D721Med (cell line): ENCODE measurements at regions not wholly inside any gene's neighbourhood (a gene's known extent, or its start where the extent isn't known, plus 50 kb on each side); places are given as distances from the start of the nearest gene placed in this dataset.
"Not testable (repeated sequence)": the region's sequence is repeated elsewhere in the genome, so short reads cannot be mapped to it uniquely, and the experiment has no call there.

ENCODE experiments used
- DNase-seq: peaks from one replicate; pipeline ENCODE4 v3.0.0; 2011; ENCODE audit warnings: low spot score; ENCODE audit not compliant: insufficient read length
- FAIRE-seq: peaks from 2 replicates; lab custom pipeline; 2011; peaks lifted over from hg19 to GRCh38; lab: Jason Lieb, UNC
- TF ChIP-seq, protein P1 (sequence below): IDR thresholded peaks from 2 replicates; pipeline ENCODE4 v1.5.1; 2012; ENCODE audit warnings: mild to moderate bottlenecking, control low read depth; ENCODE audit not compliant: insufficient read depth; ENCODE audit errors: missing control alignments

DNA sequence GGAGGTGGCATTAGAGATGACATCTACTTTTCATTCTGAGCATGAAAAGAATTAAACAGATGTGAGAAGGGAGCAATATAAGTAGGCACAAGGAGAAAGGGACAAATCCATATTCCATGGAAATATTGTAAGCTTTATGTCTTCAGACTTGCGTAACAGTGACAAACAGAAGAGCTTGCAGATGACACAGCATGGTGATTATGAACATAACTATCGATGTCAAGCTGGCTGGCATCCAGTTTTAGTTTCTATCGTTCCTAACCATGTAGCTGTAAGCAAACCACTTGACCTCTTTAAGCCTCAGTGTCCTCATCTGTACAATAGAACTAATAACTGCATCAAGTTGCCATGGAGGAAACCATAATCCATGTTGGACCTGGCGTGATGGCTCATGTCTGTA is 246.7 kb upstream of the ADRA1B start:
- FAIRE-seq: no peak
- TF ChIP-seq, protein P1, sequence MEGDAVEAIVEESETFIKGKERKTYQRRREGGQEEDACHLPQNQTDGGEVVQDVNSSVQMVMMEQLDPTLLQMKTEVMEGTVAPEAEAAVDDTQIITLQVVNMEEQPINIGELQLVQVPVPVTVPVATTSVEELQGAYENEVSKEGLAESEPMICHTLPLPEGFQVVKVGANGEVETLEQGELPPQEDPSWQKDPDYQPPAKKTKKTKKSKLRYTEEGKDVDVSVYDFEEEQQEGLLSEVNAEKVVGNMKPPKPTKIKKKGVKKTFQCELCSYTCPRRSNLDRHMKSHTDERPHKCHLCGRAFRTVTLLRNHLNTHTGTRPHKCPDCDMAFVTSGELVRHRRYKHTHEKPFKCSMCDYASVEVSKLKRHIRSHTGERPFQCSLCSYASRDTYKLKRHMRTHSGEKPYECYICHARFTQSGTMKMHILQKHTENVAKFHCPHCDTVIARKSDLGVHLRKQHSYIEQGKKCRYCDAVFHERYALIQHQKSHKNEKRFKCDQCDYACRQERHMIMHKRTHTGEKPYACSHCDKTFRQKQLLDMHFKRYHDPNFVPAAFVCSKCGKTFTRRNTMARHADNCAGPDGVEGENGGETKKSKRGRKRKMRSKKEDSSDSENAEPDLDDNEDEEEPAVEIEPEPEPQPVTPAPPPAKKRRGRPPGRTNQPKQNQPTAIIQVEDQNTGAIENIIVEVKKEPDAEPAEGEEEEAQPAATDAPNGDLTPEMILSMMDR: no peak
- no peak for DNase-seq

DNA sequence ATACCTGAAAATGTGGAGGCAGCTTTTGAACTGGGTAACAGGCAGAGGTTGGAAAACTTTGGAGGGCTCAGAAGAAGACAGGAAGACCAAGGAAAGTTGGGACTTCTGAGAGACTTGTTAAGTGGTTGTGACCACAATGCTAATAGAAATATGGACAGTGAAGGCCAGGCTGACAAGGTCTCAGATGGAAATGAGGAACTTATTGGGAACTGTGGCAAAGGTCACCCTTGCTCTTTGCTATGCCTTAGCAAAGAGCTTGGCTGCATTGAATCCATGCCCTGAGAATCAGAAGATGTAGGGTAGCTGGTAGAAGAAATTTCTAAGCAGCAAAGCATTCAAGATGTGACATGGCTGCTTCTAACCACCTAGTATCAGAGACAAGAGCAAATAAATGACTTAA is 244.4 kb upstream of the ADRA1B start:
- DNase-seq: no peak
- no peak for FAIRE-seq
- TF ChIP-seq, protein P1: no peak

- DNase-seq (no peak), FAIRE-seq (no peak)
- TF ChIP-seq, protein P1: no peak
Measured at GRCh38 chr5:159673538-159673937, 242.7 kb upstream of the ADRA1B start.

DNA sequence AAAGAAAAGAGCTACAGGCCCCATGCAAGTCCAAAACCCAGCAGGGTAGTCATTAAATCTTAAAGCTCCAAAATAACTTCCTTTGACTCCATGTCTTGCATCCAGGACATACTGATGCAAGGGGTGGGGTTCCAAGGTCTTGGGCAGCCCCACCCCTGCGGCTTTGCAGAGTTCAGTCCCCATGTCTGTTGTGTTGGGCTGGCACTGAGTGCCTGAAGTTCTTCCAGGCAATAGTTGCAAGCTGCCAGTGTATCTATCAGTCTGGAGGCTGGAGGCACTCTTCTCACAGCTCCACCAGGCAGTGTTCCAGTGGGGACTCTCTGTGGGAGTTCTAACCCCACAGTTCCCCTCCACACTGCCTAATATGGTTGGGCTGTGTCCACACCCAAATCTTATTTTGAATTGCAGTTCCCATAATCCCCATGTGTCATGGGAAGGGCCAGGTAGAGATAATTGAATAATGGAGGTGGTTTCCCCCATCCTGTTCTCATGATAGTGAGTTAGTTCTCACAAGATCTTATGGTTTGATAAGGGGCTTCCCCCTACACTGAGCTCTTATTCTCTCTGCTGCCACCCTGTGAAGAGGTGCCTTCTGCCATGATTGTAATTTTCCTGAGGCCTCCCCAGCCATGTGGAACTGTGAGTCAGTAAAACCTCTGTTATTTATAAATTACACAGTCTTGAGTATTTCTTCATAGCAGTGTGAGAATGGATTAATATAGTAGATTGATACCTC is 237.5 kb upstream of the ADRA1B start:
- DNase-seq (no peak), FAIRE-seq (no peak)
- TF ChIP-seq, protein P1: no peak

DNA sequence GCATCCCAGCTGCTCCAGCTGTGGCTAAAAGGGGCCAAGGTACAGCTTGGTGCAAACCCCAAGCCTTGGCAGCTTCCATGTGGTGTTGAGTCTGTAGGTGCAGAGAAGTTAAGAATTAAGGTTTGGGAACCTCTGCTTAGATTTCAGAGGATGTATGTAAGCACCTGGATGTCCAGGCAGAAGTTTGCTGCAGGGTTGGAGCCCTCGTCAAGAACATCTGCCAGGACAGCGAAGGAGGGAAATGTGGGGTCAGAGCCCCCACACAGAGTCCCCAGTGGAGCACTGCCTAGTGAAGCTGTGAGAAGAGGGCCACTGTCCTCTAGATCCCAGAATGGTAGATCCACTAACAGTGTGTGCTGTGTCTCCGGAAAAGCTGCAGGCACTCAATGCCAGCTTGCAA is 236.2 kb upstream of the ADRA1B start:
- no peak for FAIRE-seq
- TF ChIP-seq, protein P1: no peak
- DNase-seq: no peak

DNA sequence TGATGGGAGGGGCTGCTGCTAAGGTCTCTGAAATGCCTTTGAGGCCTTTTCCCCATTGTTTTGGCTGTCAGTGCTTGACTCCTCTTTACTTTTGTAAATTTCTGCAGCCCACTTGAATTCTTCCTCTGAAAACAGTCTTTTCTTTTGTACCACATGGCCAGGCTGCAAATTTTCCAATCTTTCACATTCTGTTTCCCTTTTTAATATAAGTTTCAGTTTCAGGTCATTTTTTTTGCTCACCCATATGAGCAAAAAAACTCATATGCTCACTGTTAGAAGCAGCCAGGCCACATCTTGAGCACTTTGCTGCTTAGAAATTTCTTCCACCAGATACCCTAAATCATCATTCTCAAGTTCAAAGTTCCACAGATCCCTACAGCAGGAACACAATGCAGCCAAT is 234.6 kb upstream of the ADRA1B start:
- DNase-seq (no peak), FAIRE-seq (no peak)
- TF ChIP-seq, protein P1: no peak

DNA sequence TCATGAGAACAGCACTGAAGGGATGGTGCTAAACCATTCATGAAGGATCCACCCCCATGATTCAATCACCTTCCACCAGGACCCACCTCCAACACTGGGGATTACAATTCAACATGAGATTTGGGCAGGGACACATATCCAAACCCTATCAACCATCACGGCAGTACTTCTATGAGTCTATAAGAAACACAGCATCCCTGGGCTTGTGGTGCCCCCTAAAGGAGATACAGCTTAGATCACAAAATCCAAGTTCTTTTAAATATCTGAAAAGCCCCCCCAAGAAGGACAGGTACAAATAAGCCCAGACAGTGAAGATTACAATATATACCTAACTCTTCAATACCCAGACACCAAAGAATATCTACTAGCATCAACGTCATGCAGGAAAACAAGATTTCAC is 233.7 kb upstream of the ADRA1B start:
- no peak for FAIRE-seq
- TF ChIP-seq, protein P1: no peak
- no peak for DNase-seq

DNA sequence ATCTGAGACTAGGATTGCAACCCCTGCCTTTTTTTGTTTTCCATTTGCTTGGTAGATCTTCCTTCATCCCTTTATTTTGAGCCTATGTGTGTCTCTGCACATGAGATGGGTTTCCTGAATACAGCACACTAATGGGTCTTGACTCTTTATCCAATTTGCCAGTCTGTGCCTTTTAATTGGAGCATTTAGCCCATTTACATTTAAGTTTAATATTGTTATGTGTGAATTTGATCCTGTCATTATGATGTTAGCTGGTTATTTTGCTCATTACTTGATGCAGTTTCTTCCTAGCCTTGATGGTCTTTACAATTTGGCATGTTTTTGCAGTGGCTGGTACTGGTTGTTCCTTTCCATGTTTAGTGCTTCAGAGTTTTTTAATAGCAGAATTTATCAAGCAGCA is 228.4 kb upstream of the ADRA1B start:
- not testable (repeated sequence) for DNase-seq

More for the DNA sequence above, 228.4 kb upstream of the ADRA1B start:
- FAIRE-seq: not testable (repeated sequence)
